ENCODE measurements at regions not wholly inside any gene's neighbourhood (a gene's known extent, or its start where the extent isn't known, plus 50 kb on each side); places are given as distances from the start of the nearest gene placed in this dataset.
A peak's percentile ranks its signal among the peaks of the same experiment; 100 is the strongest.

- H3K23ac ChIP-seq (ENCODE audit: insufficient read length): no peak overlapping the region
- no peak overlapping the region for H3K14ac ChIP-seq (ENCODE audit: insufficient read length)
- H3K9me3 ChIP-seq (ENCODE audit: insufficient read depth in 2 of 2, low read depth in 1 of 2, low read length in 1 of 2): no peaks in the 10 kb centered on the region
- no peak overlapping the region for H2BK20ac ChIP-seq (ENCODE audit: low read length)
- peaks cover 0 to 1% (median 0%) of the 10 kb centered on the region in 4 experiments; a peak in 1 of 7 replicates for H3K4me1 ChIP-seq (replicated peaks in 1 of 4; ENCODE audit: control insufficient read depth in 3 of 4, insufficient read depth in 4 of 4, low read length in 3 of 4)
- no peak overlapping the region for H3K56ac ChIP-seq (replicated peaks; ENCODE audit: insufficient read length, low read depth, low read length)
- WGBS, 2 experiments (ENCODE audit: extremely low coverage in 1 of 2, insufficient coverage in 1 of 2, insufficient read length in 1 of 2, insufficient replicate concordance in 2 of 2, low coverage in 1 of 2, low lambda C conversion rate in 2 of 2, missing lambda C conversion rate in 1 of 2): 76% methylated on average over 4 of the region's 4 CpGs; no CpG with 5 or more reads in 1 of the 2 experiments
- no peak overlapping the region for H3K27ac ChIP-seq (ENCODE audit: low read depth, low read length)
- POLR2A ChIA-PET (ENCODE audit: partially characterized antibody): interaction anchor here (0.6 kb wide), 1 partner anchor 54 kb away, joined by 3 read pairs; no protein-coding TSS in a partner anchor
- H3K79me1 ChIP-seq (ENCODE audit: low read depth, low read length): no peaks in the 10 kb centered on the region
- no peak overlapping the region for H3K18ac ChIP-seq (ENCODE audit: extremely low read depth, low read length)
- no peak overlapping the region for H3K9ac ChIP-seq (replicated peaks in 1 of 4; ENCODE audit: extremely low read depth in 1 of 4, low read depth in 3 of 4, low read length in 3 of 4)
- no peak overlapping the region for H4K91ac ChIP-seq (replicated peaks; ENCODE audit: insufficient read length, low read length)
- H3K36me3 ChIP-seq (ENCODE audit: control insufficient read depth in 2 of 4, insufficient read depth in 4 of 4, low read length in 3 of 4): no peaks in the 10 kb centered on the region
- H3K4ac ChIP-seq (replicated peaks; ENCODE audit: insufficient read length, low read depth, low read length): no peak overlapping the region
- no peak overlapping the region for H2BK5ac ChIP-seq (ENCODE audit: low read depth, low read length)
- FAIRE-seq (peak; percentile 13), DNase-seq (ENCODE audit: low read depth in 1 of 2, low spot score in 2 of 2) (no peak)
- no peaks in the 10 kb centered on the region for H3K79me2 ChIP-seq (ENCODE audit: control insufficient read depth in 1 of 2, insufficient read depth in 2 of 2, low read length in 2 of 2)
- no peaks in the 10 kb centered on the region for H3K27me3 ChIP-seq (replicated peaks in 1 of 4; ENCODE audit: control insufficient read depth in 3 of 4, extremely low read depth in 1 of 4, insufficient read depth in 3 of 4, low read length in 3 of 4)
- no peak overlapping the region for H4K8ac ChIP-seq (ENCODE audit: extremely low read depth, insufficient read depth, low read length)
- no peak overlapping the region for H2AK5ac ChIP-seq (ENCODE audit: low read depth, low read length)
- no peak overlapping the region for H3K4me2 ChIP-seq (ENCODE audit: insufficient read depth in 1 of 2, low read depth in 2 of 2, low read length in 2 of 2)
- CTCF ChIA-PET (ENCODE audit: partially characterized antibody): interaction anchor here (1.1 kb wide), 1 partner anchor 10 kb away, joined by 3 read pairs; no protein-coding TSS in a partner anchor
- H2AFZ ChIP-seq (ENCODE audit: low read length): peak overlapping the region; percentile 82; the same call in 1 of the 2 replicates
- H4K5ac ChIP-seq (ENCODE audit: insufficient read length, low read depth, low read length): no peak overlapping the region
- H2BK15ac ChIP-seq (ENCODE audit: low read length): no peak overlapping the region
- H3K23me2 ChIP-seq (ENCODE audit: low read depth, low read length): no peaks in the 10 kb centered on the region
- no peak overlapping the region for H2BK120ac ChIP-seq (replicated peaks; ENCODE audit: low read depth, low read length)
- no peak overlapping the region for H3K4me3 ChIP-seq (ENCODE audit: extremely low read depth in 1 of 4, insufficient read depth in 2 of 4, low read depth in 3 of 4, low read length in 4 of 4)
- no peaks in the 10 kb centered on the region for H4K20me1 ChIP-seq (replicated peaks in 1 of 2; ENCODE audit: control insufficient read depth in 1 of 2, insufficient read depth in 2 of 2, low read length in 2 of 2)
- H2BK12ac ChIP-seq (ENCODE audit: low read depth, low read length): no peak overlapping the region
- no peak for TF ChIP-seq CBX5 (IDR thresholded peaks at IDR 0.05; ENCODE audit: low read depth, low read length)
- no peak for TF ChIP-seq KDM4A (IDR thresholded peaks at IDR 0.05; ENCODE audit: low read depth, low read length, severe bottlenecking)
- TF ChIP-seq EGR1 (IDR thresholded peaks at IDR 0.05; ENCODE audit: borderline replicate concordance, low read depth, low read length): no peak
- no peak for TF ChIP-seq TAF7 (optimal IDR thresholded peaks at IDR 0.05; ENCODE audit: borderline replicate concordance, low read depth, low read length)
- TF ChIP-seq, protein P1, sequence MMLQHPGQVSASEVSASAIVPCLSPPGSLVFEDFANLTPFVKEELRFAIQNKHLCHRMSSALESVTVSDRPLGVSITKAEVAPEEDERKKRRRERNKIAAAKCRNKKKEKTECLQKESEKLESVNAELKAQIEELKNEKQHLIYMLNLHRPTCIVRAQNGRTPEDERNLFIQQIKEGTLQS (IDR thresholded peaks at IDR 0.05; ENCODE audit: insufficient read depth, low read depth, low read length): no peak
- no peak for TF ChIP-seq TBP (IDR thresholded peaks at IDR 0.05; ENCODE audit: low read depth, low read length)
- TF ChIP-seq SRF (IDR thresholded peaks at IDR 0.05; ENCODE audit: low read depth, low read length): no peak
- no peak for TF ChIP-seq SP2 (IDR thresholded peaks at IDR 0.05; ENCODE audit: low read length)
- TF ChIP-seq RXRA (IDR thresholded peaks at IDR 0.05; ENCODE audit: insufficient read depth, low read depth, low read length): no peak
- no peak for TF ChIP-seq HDAC2 (IDR thresholded peaks at IDR 0.05; ENCODE audit: borderline replicate concordance in 1 of 2, low read depth in 2 of 2, low read length in 2 of 2)
- TF ChIP-seq KDM5A (IDR thresholded peaks at IDR 0.05; ENCODE audit: low read length): no peak
These were observed 52.6 kb upstream of the PDE7B start for GRCh38 chr6:135798751-135799515.
